Glutamatergic neuron (in vitro differentiated cells): ENCODE measurements at regions not wholly inside any gene's neighbourhood (a gene's known extent, or its start where the extent isn't known, plus 50 kb on each side); places are given as distances from the start of the nearest gene placed in this dataset.
A peak's percentile ranks its signal among the peaks of the same experiment; 100 is the strongest.
"Not testable (repeated sequence)": the region's sequence is repeated elsewhere in the genome, so short reads cannot be mapped to it uniquely, and the experiment has no call there.

Experiments used
- DNase-seq: peaks from one replicate; pipeline ENCODE4 v3.0.0; 2022
- H3K27ac Mint-ChIP-seq: one replicate; pipeline ENCODE4 v1.8.0; 2020; ENCODE audit warnings: mild to moderate bottlenecking, mixed read lengths, inconsistent platforms; ENCODE audit not compliant: unreplicated experiment
- H3K27me3 Mint-ChIP-seq: one replicate; pipeline ENCODE4 v1.8.0; 2020; ENCODE audit warnings: mild to moderate bottlenecking, moderate library complexity, mixed read lengths, inconsistent platforms; ENCODE audit not compliant: unreplicated experiment
- H3K36me3 Mint-ChIP-seq: one replicate; pipeline ENCODE4 v1.8.0; 2020; ENCODE audit warnings: mild to moderate bottlenecking, mixed read lengths, inconsistent platforms; ENCODE audit not compliant: unreplicated experiment
- H3K4me1 Mint-ChIP-seq: one replicate; pipeline ENCODE4 v1.8.0; 2020; ENCODE audit warnings: mild to moderate bottlenecking, low read depth, mixed read lengths, inconsistent platforms; ENCODE audit not compliant: unreplicated experiment
- H3K4me3 Mint-ChIP-seq: one replicate; pipeline ENCODE4 v1.8.0; 2020; ENCODE audit warnings: mild to moderate bottlenecking, mixed read lengths, inconsistent platforms; ENCODE audit not compliant: unreplicated experiment
- H3K9me3 Mint-ChIP-seq: one replicate; pipeline ENCODE4 v1.8.0; 2020; ENCODE audit warnings: mild to moderate bottlenecking, moderate library complexity, mixed read lengths, inconsistent platforms; ENCODE audit not compliant: unreplicated experiment
- CTCF ChIP-seq: fragments of 200-600 bp; sonication (generic); IDR thresholded peaks from one replicate; pipeline ENCODE4 v1.5.0; 2021; ENCODE audit not compliant: partially characterized antibody, unreplicated experiment

- peaks cover 15% of the 10 kb centered on the region for H3K36me3 Mint-ChIP-seq
- H3K27ac Mint-ChIP-seq = no peak overlapping the region
- no peak for TF ChIP-seq CTCF
- no peaks in the 10 kb centered on the region for H3K4me1 Mint-ChIP-seq
- H3K4me3 Mint-ChIP-seq = peak overlapping the region; percentile 67
- DNase-seq = no peak
- peaks cover 3% of the 10 kb centered on the region for H3K9me3 Mint-ChIP-seq
- H3K27me3 Mint-ChIP-seq = peaks cover 1% of the 10 kb centered on the region
Measured at GRCh38 chr15:79562403-79562815, 130.3 kb downstream of the MINAR1 start.

- no peak for TF ChIP-seq CTCF
- Mint-ChIP-seq H3K27me3 (peaks cover 1% of the 10 kb centered on the region), H3K36me3 (peaks cover 20% of the 10 kb centered on the region), H3K27ac (no peak overlapping the region), H3K4me1 (no peaks in the 10 kb centered on the region), H3K4me3 (peak overlapping the region; percentile 46), H3K9me3 (peaks cover 3% of the 10 kb centered on the region)
- no peak for DNase-seq
Measured at GRCh38 chr15:79562899-79563298, 130.8 kb downstream of the MINAR1 start.

- no peak for TF ChIP-seq CTCF
- Mint-ChIP-seq H3K4me3 (no peak overlapping the region), H3K9me3 (no peaks in the 10 kb centered on the region), H3K27me3 (peaks cover 1% of the 10 kb centered on the region), H3K27ac (no peak overlapping the region), H3K4me1 (no peaks in the 10 kb centered on the region), H3K36me3 (peaks cover 17% of the 10 kb centered on the region)
- DNase-seq = no peak
Measured at GRCh38 chr15:79570004-79570403, 137.9 kb downstream of the MINAR1 start.

GRCh38 chr15:79572691-79573404 lies 140.7 kb downstream of the MINAR1 start:
- peaks cover 3% of the 10 kb centered on the region for H3K27me3 Mint-ChIP-seq
- DNase-seq = no peak
- TF ChIP-seq CTCF = no peak
- no peak overlapping the region for H3K27ac Mint-ChIP-seq
- no peak overlapping the region for H3K4me3 Mint-ChIP-seq
- H3K9me3 Mint-ChIP-seq = no peaks in the 10 kb centered on the region
- H3K4me1 Mint-ChIP-seq = no peaks in the 10 kb centered on the region
- peaks cover 9% of the 10 kb centered on the region for H3K36me3 Mint-ChIP-seq

- not testable (repeated sequence) for H3K27me3 Mint-ChIP-seq, DNase-seq, H3K4me1 Mint-ChIP-seq, H3K36me3 Mint-ChIP-seq, H3K9me3 Mint-ChIP-seq, H3K27ac Mint-ChIP-seq, H3K4me3 Mint-ChIP-seq
Measured at GRCh38 chr15:79574431-79575273, 142.5 kb downstream of the MINAR1 start.
